Endodermal cell (in vitro differentiated cells): ENCODE measurements at regions not wholly inside any gene's neighbourhood (a gene's known extent, or its start where the extent isn't known, plus 50 kb on each side); places are given as distances from the start of the nearest gene placed in this dataset.

ENCODE experiments used
- DNase-seq: peaks from one replicate; pipeline ENCODE4 v3.0.0-alpha.2; 2017
- H3K27ac ChIP-seq: 2 replicates; pipeline ENCODE4 v1.5.1; 2013; ENCODE audit warnings: mild to moderate bottlenecking, low read depth, low read length, moderate library complexity
- H3K27me3 ChIP-seq: 2 replicates; pipeline ENCODE4 v1.6.1; 2013; ENCODE audit warnings: mild to moderate bottlenecking, low read length, moderate library complexity; ENCODE audit not compliant: insufficient read depth, control insufficient read depth, poor library complexity, severe bottlenecking
- H3K36me3 ChIP-seq: 2 replicates; pipeline ENCODE4 v1.7.0; 2013; ENCODE audit warnings: mild to moderate bottlenecking, low read length, moderate library complexity; ENCODE audit not compliant: control insufficient read depth, insufficient read depth
- H3K4me1 ChIP-seq: one replicate; pipeline ENCODE4 v1.7.0; 2013; ENCODE audit warnings: low read length; ENCODE audit not compliant: control insufficient read depth, insufficient read depth
- H3K4me3 ChIP-seq: 2 replicates; pipeline ENCODE4 v1.5.1; 2013; ENCODE audit warnings: mild to moderate bottlenecking, low read length, moderate library complexity
- H3K9ac ChIP-seq: 2 replicates; pipeline ENCODE4 v1.6.1; 2013; ENCODE audit warnings: mild to moderate bottlenecking, low read length, moderate library complexity; ENCODE audit not compliant: poor library complexity, severe bottlenecking; ENCODE audit errors: extremely low read depth
- H3K9me3 ChIP-seq: 2 replicates; pipeline ENCODE4 v1.6.1; 2013; ENCODE audit warnings: mild to moderate bottlenecking, low read length, moderate library complexity; ENCODE audit not compliant: control insufficient read depth
- H3K27ac Mint-ChIP-seq: 2 replicates; pipeline ENCODE4 v1.8.0; 2020; ENCODE audit warnings: mixed read lengths
- H3K27me3 Mint-ChIP-seq: 2 replicates; pipeline ENCODE4 v1.8.0; 2021; ENCODE audit warnings: mild to moderate bottlenecking, mixed read lengths; ENCODE audit not compliant: insufficient read depth
- H3K36me3 Mint-ChIP-seq: 2 replicates; pipeline ENCODE4 v1.8.0; 2020; ENCODE audit warnings: low read depth, mixed read lengths
- H3K4me1 Mint-ChIP-seq: 2 replicates; pipeline ENCODE4 v1.8.0; 2020; ENCODE audit warnings: mixed read lengths
- H3K4me3 Mint-ChIP-seq: 2 replicates; pipeline ENCODE4 v1.8.0; 2020; ENCODE audit warnings: mild to moderate bottlenecking, moderate library complexity, mixed read lengths
- H3K9me3 Mint-ChIP-seq: 2 replicates; pipeline ENCODE4 v1.8.0; 2020; ENCODE audit warnings: mild to moderate bottlenecking, mixed read lengths
- WGBS, 2 experiments: methylation state at CpG; one replicate each; pipeline versions ENCODE4 v1.1.5 to v1.1.7; 2013; ENCODE audit warnings: missing lambda C conversion rate in 2 of 2, mixed read lengths in 1 of 2; ENCODE audit not compliant: insufficient coverage in 1 of 2, insufficient read length in 1 of 2; 5-methylcytosine and 5-hydroxymethylcytosine counted together
- TF ChIP-seq, protein P1 (sequence below): fragments of 200-600 bp; sonication (generic); conservative IDR thresholded peaks from 2 replicates; pipeline ENCODE4 v1.5.0; 2021; ENCODE audit warnings: antibody characterized with exemption, mild to moderate bottlenecking

DNA sequence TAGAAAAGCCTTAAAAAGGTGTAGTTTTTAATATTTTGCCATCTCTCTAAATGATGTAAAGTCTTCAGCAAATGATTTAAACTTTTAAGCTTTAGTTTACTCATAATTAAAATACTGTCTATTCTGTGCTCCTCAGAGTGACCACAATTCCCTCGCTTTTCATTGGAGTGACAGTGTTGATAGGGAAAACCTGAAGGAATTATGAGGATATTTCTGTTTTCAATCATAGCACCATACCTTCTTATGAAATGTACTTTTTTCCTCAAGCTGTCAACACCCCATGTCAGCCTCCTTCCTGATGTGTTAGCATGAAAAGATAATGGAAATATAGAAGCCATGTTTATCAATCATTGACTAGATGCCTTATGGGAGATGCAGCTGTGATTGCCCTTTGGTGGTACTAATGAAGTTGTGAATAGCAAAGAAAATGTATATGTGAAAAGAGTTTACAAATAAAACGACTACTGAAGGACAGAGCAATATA lies 145.4 kb upstream of the EYS start:
- H3K4me3 Mint-ChIP-seq, result no peak overlapping the region
- Histone ChIP-seq H3K9me3 (peaks cover 13% of the 10 kb centered on the region), H3K4me1 (no peaks in the 10 kb centered on the region), H3K27me3 (no peaks in the 10 kb centered on the region), H3K4me3 (no peak overlapping the region), H3K9ac (no peak overlapping the region), H3K36me3 (no peaks in the 10 kb centered on the region), H3K27ac (no peak overlapping the region)
- TF ChIP-seq, protein P1, sequence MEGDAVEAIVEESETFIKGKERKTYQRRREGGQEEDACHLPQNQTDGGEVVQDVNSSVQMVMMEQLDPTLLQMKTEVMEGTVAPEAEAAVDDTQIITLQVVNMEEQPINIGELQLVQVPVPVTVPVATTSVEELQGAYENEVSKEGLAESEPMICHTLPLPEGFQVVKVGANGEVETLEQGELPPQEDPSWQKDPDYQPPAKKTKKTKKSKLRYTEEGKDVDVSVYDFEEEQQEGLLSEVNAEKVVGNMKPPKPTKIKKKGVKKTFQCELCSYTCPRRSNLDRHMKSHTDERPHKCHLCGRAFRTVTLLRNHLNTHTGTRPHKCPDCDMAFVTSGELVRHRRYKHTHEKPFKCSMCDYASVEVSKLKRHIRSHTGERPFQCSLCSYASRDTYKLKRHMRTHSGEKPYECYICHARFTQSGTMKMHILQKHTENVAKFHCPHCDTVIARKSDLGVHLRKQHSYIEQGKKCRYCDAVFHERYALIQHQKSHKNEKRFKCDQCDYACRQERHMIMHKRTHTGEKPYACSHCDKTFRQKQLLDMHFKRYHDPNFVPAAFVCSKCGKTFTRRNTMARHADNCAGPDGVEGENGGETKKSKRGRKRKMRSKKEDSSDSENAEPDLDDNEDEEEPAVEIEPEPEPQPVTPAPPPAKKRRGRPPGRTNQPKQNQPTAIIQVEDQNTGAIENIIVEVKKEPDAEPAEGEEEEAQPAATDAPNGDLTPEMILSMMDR, result no peak
- no peaks in the 10 kb centered on the region for H3K27me3 Mint-ChIP-seq
- 100% methylated on average over 1 of the region's 2 CpGs; no CpG with 5 or more reads in 1 of the 2 experiments for WGBS, 2 experiments
- peaks cover 13% of the 10 kb centered on the region for H3K9me3 Mint-ChIP-seq
- H3K27ac Mint-ChIP-seq, result no peak overlapping the region
- no peak for DNase-seq
- H3K36me3 Mint-ChIP-seq, result no peaks in the 10 kb centered on the region
- peaks cover 6% of the 10 kb centered on the region for H3K4me1 Mint-ChIP-seq

DNA sequence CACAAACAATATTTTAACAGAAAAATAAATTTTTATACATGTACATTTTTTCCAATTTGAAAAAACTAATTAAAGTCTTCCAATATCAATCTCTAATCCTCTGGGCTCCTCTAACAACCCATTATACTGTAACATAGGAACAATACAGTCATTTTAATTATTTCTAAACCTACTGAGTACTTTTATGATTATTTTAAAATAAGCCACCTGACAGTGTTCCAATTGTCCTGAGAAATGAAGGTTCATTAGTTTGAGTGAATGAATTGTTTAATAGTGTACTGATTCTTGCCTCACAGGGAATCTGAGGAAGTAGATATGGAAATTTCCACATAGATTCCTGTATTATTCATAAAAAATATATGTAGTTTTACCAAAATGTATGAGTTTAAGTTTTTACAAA lies 123.1 kb upstream of the EYS start:
- Mint-ChIP-seq H3K4me1 (no peaks in the 10 kb centered on the region), H3K36me3 (no peaks in the 10 kb centered on the region), H3K9me3 (no peaks in the 10 kb centered on the region), H3K27ac (no peak overlapping the region), H3K27me3 (no peaks in the 10 kb centered on the region), H3K4me3 (no peak overlapping the region)
- Histone ChIP-seq H3K9ac (no peak overlapping the region), H3K4me3 (no peak overlapping the region), H3K9me3 (no peaks in the 10 kb centered on the region), H3K27me3 (no peaks in the 10 kb centered on the region), H3K4me1 (no peaks in the 10 kb centered on the region), H3K27ac (no peak overlapping the region), H3K36me3 (no peaks in the 10 kb centered on the region)
- DNase-seq, result no peak
- TF ChIP-seq, protein P1, result no peak

DNA sequence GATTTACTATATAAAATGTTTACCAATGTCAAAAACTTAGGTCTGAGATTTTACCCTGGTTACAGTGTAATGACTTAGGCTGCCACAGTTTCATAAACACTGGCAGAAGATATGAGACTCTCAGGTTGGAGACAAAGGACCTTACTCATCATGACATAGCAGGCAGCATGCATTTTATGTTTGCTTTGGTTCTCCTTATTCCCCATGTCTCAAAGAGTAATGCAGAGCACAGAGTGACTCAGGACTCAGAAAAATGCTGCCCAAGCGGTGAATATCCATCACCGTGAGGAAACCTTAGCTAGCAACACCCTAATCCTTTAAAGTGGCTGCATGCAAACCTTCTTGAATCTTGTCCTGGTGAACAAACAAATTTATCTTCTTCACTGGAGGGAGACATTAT lies 112.1 kb upstream of the EYS start:
- Mint-ChIP-seq H3K27ac (no peak overlapping the region), H3K4me3 (no peak overlapping the region), H3K4me1 (no peaks in the 10 kb centered on the region), H3K9me3 (no peaks in the 10 kb centered on the region), H3K36me3 (no peaks in the 10 kb centered on the region), H3K27me3 (no peaks in the 10 kb centered on the region)
- H3K9ac ChIP-seq, result no peak overlapping the region
- no peaks in the 10 kb centered on the region for H3K4me1 ChIP-seq
- DNase-seq, result no peak
- H3K27ac ChIP-seq, result no peak overlapping the region
- H3K4me3 ChIP-seq, result no peak overlapping the region
- 81 to 95% methylated on average over 2 of the region's 2 CpGs for WGBS, 2 experiments
- H3K36me3 ChIP-seq, result no peaks in the 10 kb centered on the region
- peaks cover 5% of the 10 kb centered on the region for H3K9me3 ChIP-seq
- no peaks in the 10 kb centered on the region for H3K27me3 ChIP-seq
- TF ChIP-seq, protein P1, result no peak
